Prostate gland (tissue), 2 donors: ENCODE measurements at regions not wholly inside any gene's neighbourhood (a gene's known extent, or its start where the extent isn't known, plus 50 kb on each side); places are given as distances from the start of the nearest gene placed in this dataset.

Source experiments
- POLR2A ChIP-seq: fragments of 450-650 bp; IDR thresholded peaks from one replicate; pipeline ENCODE4 v1.6.1; 2016; ENCODE audit warnings: antibody characterized with exemption, mild to moderate bottlenecking
- POLR2AphosphoS5 ChIP-seq: sonication (generic); formaldehyde crosslinking; IDR thresholded peaks from one replicate; pipeline ENCODE4 v1.6.1; 2017; ENCODE audit warnings: antibody characterized with exemption
- TF ChIP-seq, protein P1 (sequence below), 4 experiments: fragments of 200-600 bp in 2 of 4; fragments of 450-650 bp in 2 of 4; sonication (generic) in 2 of 4; IDR thresholded peaks; 1 replicate in 3 of 4; 2 replicates in 1 of 4; pipeline ENCODE4 v1.5.1; 2016 to 2019; ENCODE audit warnings: antibody characterized with exemption in 4 of 4, mild to moderate bottlenecking in 2 of 4, moderate library complexity in 2 of 4

DNA sequence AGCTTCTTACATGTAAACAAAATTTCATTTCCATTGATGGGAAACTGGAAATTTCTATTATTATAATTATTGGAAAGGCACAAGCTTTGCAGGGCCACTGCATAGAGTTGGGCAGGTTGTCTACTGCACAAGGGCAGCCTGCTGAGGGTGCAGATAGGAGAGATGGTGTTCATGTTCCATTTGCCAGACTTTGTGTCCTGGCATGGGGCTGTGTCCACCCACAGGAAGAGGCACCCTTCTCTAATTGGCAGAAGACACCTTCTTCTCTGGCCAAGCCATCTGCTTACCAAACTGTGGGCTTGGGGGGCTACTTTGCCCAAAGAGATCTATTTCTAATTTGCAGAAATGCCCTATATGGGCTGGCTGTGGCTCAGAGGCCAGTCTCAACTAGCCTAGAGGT is 140.7 kb downstream of the GATB start:
- TF ChIP-seq, protein P1, sequence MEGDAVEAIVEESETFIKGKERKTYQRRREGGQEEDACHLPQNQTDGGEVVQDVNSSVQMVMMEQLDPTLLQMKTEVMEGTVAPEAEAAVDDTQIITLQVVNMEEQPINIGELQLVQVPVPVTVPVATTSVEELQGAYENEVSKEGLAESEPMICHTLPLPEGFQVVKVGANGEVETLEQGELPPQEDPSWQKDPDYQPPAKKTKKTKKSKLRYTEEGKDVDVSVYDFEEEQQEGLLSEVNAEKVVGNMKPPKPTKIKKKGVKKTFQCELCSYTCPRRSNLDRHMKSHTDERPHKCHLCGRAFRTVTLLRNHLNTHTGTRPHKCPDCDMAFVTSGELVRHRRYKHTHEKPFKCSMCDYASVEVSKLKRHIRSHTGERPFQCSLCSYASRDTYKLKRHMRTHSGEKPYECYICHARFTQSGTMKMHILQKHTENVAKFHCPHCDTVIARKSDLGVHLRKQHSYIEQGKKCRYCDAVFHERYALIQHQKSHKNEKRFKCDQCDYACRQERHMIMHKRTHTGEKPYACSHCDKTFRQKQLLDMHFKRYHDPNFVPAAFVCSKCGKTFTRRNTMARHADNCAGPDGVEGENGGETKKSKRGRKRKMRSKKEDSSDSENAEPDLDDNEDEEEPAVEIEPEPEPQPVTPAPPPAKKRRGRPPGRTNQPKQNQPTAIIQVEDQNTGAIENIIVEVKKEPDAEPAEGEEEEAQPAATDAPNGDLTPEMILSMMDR (IDR thresholded peaks at IDR 0.05), result no peak
- TF ChIP-seq POLR2A (no peak), POLR2AphosphoS5 (no peak)
